ENCODE measurements at regions not wholly inside any gene's neighbourhood (a gene's known extent, or its start where the extent isn't known, plus 50 kb on each side); places are given as distances from the start of the nearest gene placed in this dataset.

DNA sequence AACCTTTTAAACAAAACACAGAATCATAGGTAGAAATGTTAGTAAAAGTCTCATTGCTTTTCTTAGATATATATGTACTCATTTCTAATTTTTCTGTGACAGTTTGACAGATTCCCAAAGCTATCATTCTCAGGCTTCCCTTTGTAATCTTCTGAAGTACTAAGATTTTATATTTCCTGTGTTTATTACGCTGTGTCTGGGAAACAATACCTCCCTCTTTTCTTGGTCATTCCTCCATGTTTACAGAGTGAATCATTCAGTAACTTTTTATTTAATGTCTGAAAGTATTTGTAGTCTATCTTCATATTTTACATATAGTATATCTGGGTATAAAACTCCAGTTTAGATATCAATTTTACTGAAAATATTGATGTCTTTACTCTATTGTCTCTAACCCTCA is 1826.3 kb upstream of the IGFBP7 start:
- no peak overlapping the region for H3K27ac ChIP-seq (ENCODE audit: control insufficient read depth, insufficient read depth)
- no peaks in the 10 kb centered on the region for H3K4me1 ChIP-seq (ENCODE audit: control insufficient read depth, insufficient read depth, low read length)
- CTCF ChIA-PET, result no interaction called here
- no peak overlapping the region for H2AFZ ChIP-seq (ENCODE audit: control insufficient read depth, low read depth, low read length)
- FAIRE-seq (no peak), ATAC-seq (no peak), DNase-seq (ENCODE audit: low read depth, low spot score) (no peak)
- WGBS (ENCODE audit: insufficient coverage, insufficient replicate concordance, low lambda C conversion rate, missing lambda C conversion rate), result 15% methylated on average over 1 of the region's 1 CpG
- SMC1A ChIA-PET (ENCODE audit: uncharacterized antibody, unreplicated experiment), result no interaction called here
- intact Hi-C loops (cut with micrococcal nuclease; ENCODE audit: unreplicated experiment), result no loop called here
- RAD21 ChIA-PET (ENCODE audit: unreplicated experiment), result no interaction called here
- no peak overlapping the region for H3K9ac ChIP-seq (ENCODE audit: control insufficient read depth, insufficient read depth, low read length)
- in situ Hi-C loops (cut with MboI), result no loop called here
- no peaks in the 10 kb centered on the region for H3K36me3 ChIP-seq (ENCODE audit: control insufficient read depth in 2 of 2, insufficient read depth in 2 of 2, low read length in 1 of 2)
- H3K79me2 ChIP-seq (ENCODE audit: control insufficient read depth, insufficient read depth, low read length), result no peaks in the 10 kb centered on the region
- H4K20me1 ChIP-seq (ENCODE audit: control insufficient read depth, insufficient read depth), result no peaks in the 10 kb centered on the region
- no TSS peak for BruUV-seq (replicated peaks)
- no peak overlapping the region for H3K4me3 ChIP-seq
- no peaks in the 10 kb centered on the region for H3K27me3 ChIP-seq (replicated peaks in 1 of 2; ENCODE audit: control insufficient read depth in 2 of 2, insufficient read depth in 2 of 2, low read length in 1 of 2)
- no peaks in the 10 kb centered on the region for H3K9me3 ChIP-seq (replicated peaks; ENCODE audit: control insufficient read depth, insufficient read depth, low read length)
- no peak overlapping the region for H3K4me2 ChIP-seq (ENCODE audit: control insufficient read depth, insufficient read depth)
- POLR2A ChIA-PET, result no interaction called here
- no peak for TF ChIP-seq ZNF217 (IDR thresholded peaks at IDR 0.05)
- TF ChIP-seq, protein P1, sequence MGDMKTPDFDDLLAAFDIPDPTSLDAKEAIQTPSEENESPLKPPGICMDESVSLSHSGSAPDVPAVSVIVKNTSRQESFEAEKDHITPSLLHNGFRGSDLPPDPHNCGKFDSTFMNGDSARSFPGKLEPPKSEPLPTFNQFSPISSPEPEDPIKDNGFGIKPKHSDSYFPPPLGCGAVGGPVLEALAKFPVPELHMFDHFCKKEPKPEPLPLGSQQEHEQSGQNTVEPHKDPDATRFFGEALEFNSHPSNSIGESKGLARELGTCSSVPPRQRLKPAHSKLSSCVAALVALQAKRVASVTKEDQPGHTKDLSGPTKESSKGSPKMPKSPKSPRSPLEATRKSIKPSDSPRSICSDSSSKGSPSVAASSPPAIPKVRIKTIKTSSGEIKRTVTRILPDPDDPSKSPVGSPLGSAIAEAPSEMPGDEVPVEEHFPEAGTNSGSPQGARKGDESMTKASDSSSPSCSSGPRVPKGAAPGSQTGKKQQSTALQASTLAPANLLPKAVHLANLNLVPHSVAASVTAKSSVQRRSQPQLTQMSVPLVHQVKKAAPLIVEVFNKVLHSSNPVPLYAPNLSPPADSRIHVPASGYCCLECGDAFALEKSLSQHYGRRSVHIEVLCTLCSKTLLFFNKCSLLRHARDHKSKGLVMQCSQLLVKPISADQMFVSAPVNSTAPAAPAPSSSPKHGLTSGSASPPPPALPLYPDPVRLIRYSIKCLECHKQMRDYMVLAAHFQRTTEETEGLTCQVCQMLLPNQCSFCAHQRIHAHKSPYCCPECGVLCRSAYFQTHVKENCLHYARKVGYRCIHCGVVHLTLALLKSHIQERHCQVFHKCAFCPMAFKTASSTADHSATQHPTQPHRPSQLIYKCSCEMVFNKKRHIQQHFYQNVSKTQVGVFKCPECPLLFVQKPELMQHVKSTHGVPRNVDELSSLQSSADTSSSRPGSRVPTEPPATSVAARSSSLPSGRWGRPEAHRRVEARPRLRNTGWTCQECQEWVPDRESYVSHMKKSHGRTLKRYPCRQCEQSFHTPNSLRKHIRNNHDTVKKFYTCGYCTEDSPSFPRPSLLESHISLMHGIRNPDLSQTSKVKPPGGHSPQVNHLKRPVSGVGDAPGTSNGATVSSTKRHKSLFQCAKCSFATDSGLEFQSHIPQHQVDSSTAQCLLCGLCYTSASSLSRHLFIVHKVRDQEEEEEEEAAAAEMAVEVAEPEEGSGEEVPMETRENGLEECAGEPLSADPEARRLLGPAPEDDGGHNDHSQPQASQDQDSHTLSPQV (IDR thresholded peaks at IDR 0.05), result no peak
- no peak for TF ChIP-seq ESRRA (IDR thresholded peaks at IDR 0.05; ENCODE audit: low read length)
- no peak for TF ChIP-seq RUNX3 (IDR thresholded peaks at IDR 0.05; ENCODE audit: low read length)
- TF ChIP-seq BHLHE40 (IDR thresholded peaks at IDR 0.05; ENCODE audit: borderline replicate concordance in 1 of 2, low read depth in 2 of 2, low read length in 1 of 2), result no peak
- TF ChIP-seq LARP7 (IDR thresholded peaks at IDR 0.05), result no peak
- TF ChIP-seq BACH1 (IDR thresholded peaks at IDR 0.05; ENCODE audit: borderline replicate concordance), result no peak
- no peak for TF ChIP-seq IRF4 (IDR thresholded peaks at IDR 0.05; ENCODE audit: low read depth, low read length)
- TF ChIP-seq RFX5 (IDR thresholded peaks at IDR 0.05; ENCODE audit: low read depth, low read length), result no peak
- no peak for TF ChIP-seq POU2F2 (IDR thresholded peaks at IDR 0.05; ENCODE audit: borderline replicate concordance, low read depth, low read length)
- TF ChIP-seq, protein P2, sequence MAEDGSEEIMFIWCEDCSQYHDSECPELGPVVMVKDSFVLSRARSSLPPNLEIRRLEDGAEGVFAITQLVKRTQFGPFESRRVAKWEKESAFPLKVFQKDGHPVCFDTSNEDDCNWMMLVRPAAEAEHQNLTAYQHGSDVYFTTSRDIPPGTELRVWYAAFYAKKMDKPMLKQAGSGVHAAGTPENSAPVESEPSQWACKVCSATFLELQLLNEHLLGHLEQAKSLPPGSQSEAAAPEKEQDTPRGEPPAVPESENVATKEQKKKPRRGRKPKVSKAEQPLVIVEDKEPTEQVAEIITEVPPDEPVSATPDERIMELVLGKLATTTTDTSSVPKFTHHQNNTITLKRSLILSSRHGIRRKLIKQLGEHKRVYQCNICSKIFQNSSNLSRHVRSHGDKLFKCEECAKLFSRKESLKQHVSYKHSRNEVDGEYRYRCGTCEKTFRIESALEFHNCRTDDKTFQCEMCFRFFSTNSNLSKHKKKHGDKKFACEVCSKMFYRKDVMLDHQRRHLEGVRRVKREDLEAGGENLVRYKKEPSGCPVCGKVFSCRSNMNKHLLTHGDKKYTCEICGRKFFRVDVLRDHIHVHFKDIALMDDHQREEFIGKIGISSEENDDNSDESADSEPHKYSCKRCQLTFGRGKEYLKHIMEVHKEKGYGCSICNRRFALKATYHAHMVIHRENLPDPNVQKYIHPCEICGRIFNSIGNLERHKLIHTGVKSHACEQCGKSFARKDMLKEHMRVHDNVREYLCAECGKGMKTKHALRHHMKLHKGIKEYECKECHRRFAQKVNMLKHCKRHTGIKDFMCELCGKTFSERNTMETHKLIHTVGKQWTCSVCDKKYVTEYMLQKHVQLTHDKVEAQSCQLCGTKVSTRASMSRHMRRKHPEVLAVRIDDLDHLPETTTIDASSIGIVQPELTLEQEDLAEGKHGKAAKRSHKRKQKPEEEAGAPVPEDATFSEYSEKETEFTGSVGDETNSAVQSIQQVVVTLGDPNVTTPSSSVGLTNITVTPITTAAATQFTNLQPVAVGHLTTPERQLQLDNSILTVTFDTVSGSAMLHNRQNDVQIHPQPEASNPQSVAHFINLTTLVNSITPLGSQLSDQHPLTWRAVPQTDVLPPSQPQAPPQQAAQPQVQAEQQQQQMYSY (CRISPR knock-in tag; IDR thresholded peaks at IDR 0.05), result no peak
- TF ChIP-seq CTCF (IDR thresholded peaks at IDR 0.05 in 2 of 3, conservative IDR thresholded peaks at IDR 0.05 in 1 of 3; ENCODE audit: control insufficient read depth in 2 of 3, extremely low read depth in 1 of 3, insufficient read depth in 1 of 3, low read depth in 3 of 3, low read length in 3 of 3), result no peak
- TF ChIP-seq, protein P3, sequence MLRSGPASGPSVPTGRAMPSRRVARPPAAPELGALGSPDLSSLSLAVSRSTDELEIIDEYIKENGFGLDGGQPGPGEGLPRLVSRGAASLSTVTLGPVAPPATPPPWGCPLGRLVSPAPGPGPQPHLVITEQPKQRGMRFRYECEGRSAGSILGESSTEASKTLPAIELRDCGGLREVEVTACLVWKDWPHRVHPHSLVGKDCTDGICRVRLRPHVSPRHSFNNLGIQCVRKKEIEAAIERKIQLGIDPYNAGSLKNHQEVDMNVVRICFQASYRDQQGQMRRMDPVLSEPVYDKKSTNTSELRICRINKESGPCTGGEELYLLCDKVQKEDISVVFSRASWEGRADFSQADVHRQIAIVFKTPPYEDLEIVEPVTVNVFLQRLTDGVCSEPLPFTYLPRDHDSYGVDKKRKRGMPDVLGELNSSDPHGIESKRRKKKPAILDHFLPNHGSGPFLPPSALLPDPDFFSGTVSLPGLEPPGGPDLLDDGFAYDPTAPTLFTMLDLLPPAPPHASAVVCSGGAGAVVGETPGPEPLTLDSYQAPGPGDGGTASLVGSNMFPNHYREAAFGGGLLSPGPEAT (IDR thresholded peaks at IDR 0.05; ENCODE audit: low read depth), result no peak

Data from GM12878 (cell line).